ENCODE measurements at regions not wholly inside any gene's neighbourhood (a gene's known extent, or its start where the extent isn't known, plus 50 kb on each side); places are given as distances from the start of the nearest gene placed in this dataset.

GRCh38 chr9:16954040-16954439 is 83.6 kb upstream of the BNC2 start:
- no peak for DNase-seq (ENCODE audit: low spot score)

- DNase-seq (ENCODE audit: low spot score): no peak
Measured at GRCh38 chr9:16951502-16951901, 81.0 kb upstream of the BNC2 start.

DNA sequence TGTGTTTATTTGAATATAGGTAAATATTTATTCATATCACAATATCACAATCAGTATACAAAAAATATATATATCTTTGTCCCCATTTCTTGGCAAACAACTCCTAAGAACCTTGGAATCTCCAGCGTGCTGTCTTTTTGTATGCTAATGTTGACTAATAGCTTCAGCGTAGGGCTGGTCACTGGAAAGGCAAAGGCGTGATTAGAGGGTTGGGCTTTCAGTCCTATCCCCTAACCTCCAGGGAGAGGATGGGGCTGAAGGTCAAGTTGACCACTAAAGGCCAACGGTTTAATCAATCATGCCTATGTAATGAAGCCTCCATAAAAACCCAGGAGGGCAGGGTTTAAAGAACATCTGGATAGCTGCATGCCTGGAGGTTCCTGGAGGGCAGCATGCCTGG is 79.6 kb upstream of the BNC2 start:
- DNase-seq (ENCODE audit: low spot score): no peak

DNA sequence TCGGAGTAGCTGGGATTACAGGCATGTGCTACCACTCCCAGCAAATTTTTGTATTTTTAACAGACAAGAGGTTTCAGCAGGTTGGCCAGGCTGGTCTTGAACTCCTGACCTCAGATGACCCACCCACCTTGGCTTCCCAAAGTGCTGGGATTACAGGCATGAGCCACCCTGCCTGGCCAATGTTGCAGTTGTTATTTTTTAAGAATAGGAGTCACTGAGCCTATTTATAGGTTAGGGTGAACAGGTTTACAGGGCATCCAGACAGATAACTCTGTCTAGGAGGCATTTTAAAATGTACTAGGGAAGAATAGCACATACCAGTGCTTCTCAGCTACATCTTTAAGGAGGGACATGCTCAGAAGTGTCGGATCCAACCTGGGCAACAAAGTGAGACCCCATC is 60.1 kb upstream of the BNC2 start:
- no peak for DNase-seq (ENCODE audit: low spot score)

DNA sequence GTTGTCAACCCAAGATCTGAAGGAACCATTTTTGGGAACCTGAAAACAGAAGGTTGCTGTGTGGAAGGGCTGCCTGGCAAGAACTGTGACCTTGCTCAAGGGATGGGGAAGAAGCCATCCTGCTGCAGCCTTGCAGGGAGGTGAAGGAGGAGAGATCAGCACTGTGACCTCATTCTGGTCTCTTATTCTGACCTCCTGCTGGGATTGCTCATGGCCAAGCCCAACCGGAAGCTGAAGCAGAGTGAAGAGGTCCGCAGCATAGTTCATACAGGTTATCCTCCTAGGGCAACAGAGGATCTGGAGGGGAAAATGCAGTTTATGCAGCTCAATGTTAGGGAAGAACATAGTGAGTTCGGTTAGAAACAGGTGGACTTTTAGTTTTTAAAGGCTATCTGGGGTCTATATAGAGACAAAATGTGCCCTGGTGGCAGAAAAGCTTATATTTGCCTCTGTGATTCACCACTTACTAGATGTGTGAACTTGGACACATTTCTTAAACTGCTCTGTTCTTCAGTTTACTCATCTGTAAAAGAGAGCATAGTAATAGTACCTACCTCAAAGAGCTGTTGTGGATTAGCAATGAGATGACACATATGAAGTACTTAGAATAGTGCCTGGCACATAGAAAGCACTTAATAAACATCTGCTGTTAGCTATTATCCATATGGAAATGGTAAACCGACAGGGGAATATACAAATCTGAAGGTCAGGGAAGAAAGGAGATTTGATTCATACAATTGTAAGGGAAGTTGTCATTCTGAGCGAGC is 57.9 kb upstream of the BNC2 start:
- no peak for DNase-seq (ENCODE audit: low spot score)

DNA sequence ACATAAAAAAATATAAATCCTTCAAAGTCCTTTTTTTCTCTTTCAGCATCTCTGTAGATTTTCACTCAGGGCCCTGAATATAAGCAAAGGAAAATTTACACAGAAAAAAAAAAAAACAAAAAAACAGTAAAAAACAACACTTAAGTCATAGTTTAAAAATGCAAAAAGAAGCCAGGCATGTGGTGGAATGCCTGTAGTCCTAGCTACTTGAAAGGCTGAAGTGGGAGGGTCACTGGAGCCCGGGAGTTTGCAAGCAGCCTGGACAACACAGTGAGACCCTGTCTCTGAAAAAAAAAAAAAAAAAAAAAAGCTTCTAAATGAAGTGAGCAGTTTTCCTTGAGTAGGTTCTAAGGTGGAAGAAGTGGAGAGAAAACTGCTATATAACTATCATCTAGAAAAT is 55.0 kb upstream of the BNC2 start:
- no peak for DNase-seq (ENCODE audit: low spot score)

DNA sequence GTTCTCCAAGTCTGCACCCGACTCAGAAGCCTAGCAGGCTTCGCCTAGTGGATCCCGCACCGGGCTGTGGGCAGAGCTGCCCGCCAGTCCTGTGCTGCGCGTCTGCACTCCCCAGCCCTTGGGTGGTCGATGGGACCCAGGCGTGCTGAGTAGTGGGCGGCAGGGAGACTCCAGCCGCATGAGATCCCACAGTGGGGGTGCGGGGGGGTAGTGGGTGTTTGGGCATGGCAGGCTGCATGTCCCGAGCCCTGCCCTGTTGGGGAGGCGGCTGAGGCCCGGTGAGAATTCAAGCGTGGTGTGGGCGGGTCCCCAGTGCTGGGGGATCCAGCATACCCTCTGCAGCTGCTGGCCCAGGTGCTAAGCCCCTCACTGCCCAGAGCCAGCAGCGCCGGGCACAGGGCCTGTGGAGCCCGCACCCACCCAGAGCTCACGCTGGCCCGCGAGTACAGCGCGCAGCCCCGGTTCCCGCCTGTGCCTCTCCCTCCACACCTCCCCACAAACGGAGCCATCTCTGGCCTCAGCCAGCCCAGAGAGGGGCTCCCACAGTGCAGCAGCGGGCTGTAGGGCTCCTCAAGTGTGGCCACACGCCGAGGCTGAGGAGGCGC is 53.9 kb upstream of the BNC2 start:
- no peak for DNase-seq (ENCODE audit: low spot score)

GRCh38 chr9:16921855-16922254 is 51.4 kb upstream of the BNC2 start:
- no peak for DNase-seq (ENCODE audit: low spot score)

All from HuH-7.5 (cell line).